ACC112 (cell line): ENCODE measurements at regions not wholly inside any gene's neighbourhood (a gene's known extent, or its start where the extent isn't known, plus 50 kb on each side); places are given as distances from the start of the nearest gene placed in this dataset.
"Not testable (repeated sequence)": the region's sequence is repeated elsewhere in the genome, so short reads cannot be mapped to it uniquely, and the experiment has no call there.

Source experiments
- H2AFZ ChIP-seq: fragments of 200-600 bp; sonication (generic); one replicate; pipeline ENCODE4 v1.6.0; 2017; ENCODE audit warnings: antibody characterized with exemption, low read length; ENCODE audit not compliant: unreplicated experiment
- H3K27ac ChIP-seq: fragments of 200-600 bp; sonication (generic); 2 replicates; pipeline ENCODE4 v1.5.1; 2014; ENCODE audit warnings: low read depth, mild to moderate bottlenecking, antibody characterized with exemption, low read length, moderate library complexity
- H3K27me3 ChIP-seq: fragments of 200-600 bp; sonication (generic); 2 replicates; pipeline ENCODE4 v1.6.1; 2014; ENCODE audit warnings: mild to moderate bottlenecking, antibody characterized with exemption, low read length, moderate library complexity, mixed read lengths; ENCODE audit not compliant: insufficient read depth
- H3K36me3 ChIP-seq: fragments of 200-600 bp; sonication (generic); 2 replicates; pipeline ENCODE4 v1.6.1; 2016; ENCODE audit warnings: mild to moderate bottlenecking, antibody characterized with exemption, low read length, moderate library complexity, mixed read lengths; ENCODE audit not compliant: insufficient read depth
- H3K4me1 ChIP-seq: fragments of 200-600 bp; sonication (generic); one replicate; pipeline ENCODE4 v1.6.1; 2016; ENCODE audit warnings: low read length, mixed read lengths; ENCODE audit not compliant: insufficient read depth, unreplicated experiment, control insufficient read depth
- H3K4me3 ChIP-seq: fragments of 200-600 bp; sonication (generic); 2 replicates; pipeline ENCODE4 v1.5.1; 2014; ENCODE audit warnings: mild to moderate bottlenecking, low read depth, low read length
- H3K79me2 ChIP-seq: fragments of 200-600 bp; sonication (generic); one replicate; pipeline ENCODE4 v1.6.0; 2016; ENCODE audit warnings: low read length; ENCODE audit not compliant: control insufficient read depth, unreplicated experiment, insufficient read depth

- not testable (repeated sequence) for H3K27me3 ChIP-seq, H3K36me3 ChIP-seq, H3K27ac ChIP-seq, H3K4me3 ChIP-seq, H3K79me2 ChIP-seq, H2AFZ ChIP-seq, H3K4me1 ChIP-seq
These were observed 488.7 kb upstream of the ZP4 start for GRCh38 chr1:238379446-238379845.

DNA sequence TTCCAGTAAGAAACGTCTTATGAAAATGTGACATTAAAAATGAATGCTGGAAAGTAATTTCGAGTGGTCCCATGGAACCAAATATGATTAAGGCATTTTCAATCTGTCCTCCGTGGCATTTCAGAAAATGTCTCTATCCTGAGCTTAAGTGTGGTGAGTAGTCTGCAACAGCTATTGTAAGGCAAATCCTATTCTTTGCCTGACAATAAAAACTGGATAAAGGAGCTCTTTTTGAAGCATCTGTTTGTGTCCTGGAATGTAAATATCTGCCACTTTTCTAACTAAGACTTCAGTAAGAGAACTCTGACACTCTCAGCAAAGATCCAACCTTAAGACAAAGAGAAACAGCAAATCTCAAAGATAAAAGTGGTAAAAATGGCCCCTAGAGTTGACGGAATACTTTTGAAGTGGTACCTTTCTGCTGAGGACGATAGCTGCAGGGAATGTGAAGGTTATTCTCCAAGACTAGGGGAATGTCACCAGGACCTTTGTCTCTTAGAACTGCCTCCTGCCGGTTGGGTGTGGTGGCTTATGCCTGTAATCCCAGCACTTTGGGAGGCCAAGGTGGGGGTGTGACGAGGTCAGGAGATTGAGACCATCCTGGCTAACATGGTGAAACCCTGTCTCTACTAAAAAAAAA is 486.7 kb upstream of the ZP4 start:
- Histone ChIP-seq H3K27me3 (no peaks in the 10 kb centered on the region), H3K36me3 (no peaks in the 10 kb centered on the region), H2AFZ (no peak overlapping the region), H3K79me2 (no peaks in the 10 kb centered on the region), H3K4me3 (no peak overlapping the region), H3K27ac (no peak overlapping the region), H3K4me1 (no peaks in the 10 kb centered on the region)

- no peak overlapping the region for H3K4me3 ChIP-seq
- no peaks in the 10 kb centered on the region for H3K27me3 ChIP-seq
- H3K36me3 ChIP-seq: no peaks in the 10 kb centered on the region
- H3K79me2 ChIP-seq: no peaks in the 10 kb centered on the region
- H2AFZ ChIP-seq: no peak overlapping the region
- H3K27ac ChIP-seq: no peak overlapping the region
- no peaks in the 10 kb centered on the region for H3K4me1 ChIP-seq
These were observed 479.9 kb upstream of the ZP4 start for GRCh38 chr1:238370599-238370998.

GRCh38 chr1:238364214-238364892 is 473.6 kb upstream of the ZP4 start:
- H3K79me2 ChIP-seq: no peaks in the 10 kb centered on the region
- no peaks in the 10 kb centered on the region for H3K36me3 ChIP-seq
- no peak overlapping the region for H3K27ac ChIP-seq
- no peak overlapping the region for H3K4me3 ChIP-seq
- H2AFZ ChIP-seq: no peak overlapping the region
- H3K4me1 ChIP-seq: no peaks in the 10 kb centered on the region
- no peaks in the 10 kb centered on the region for H3K27me3 ChIP-seq

DNA sequence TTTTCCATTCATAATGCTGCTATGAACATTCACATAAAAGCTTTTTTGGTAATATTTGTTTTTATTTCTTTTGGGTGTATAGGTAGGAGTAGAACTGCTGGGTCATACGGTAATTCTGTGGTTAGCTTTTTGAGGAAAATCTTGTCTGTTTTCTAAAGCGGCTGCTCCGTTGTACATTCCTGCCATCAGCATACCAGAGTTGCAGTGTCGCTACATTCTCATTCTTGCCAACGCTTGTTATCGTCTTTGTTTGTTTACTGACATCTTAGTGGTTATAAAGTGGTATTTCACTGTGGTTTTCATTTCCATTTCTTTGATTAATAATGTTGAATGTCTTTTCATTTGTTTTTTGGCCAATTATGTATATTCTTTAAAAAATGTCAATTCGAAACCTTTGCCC is 469.8 kb upstream of the ZP4 start:
- no peak overlapping the region for H3K4me3 ChIP-seq
- H2AFZ ChIP-seq: no peak overlapping the region
- no peaks in the 10 kb centered on the region for H3K27me3 ChIP-seq
- H3K36me3 ChIP-seq: no peaks in the 10 kb centered on the region
- H3K4me1 ChIP-seq: no peaks in the 10 kb centered on the region
- no peaks in the 10 kb centered on the region for H3K79me2 ChIP-seq
- H3K27ac ChIP-seq: no peak overlapping the region

DNA sequence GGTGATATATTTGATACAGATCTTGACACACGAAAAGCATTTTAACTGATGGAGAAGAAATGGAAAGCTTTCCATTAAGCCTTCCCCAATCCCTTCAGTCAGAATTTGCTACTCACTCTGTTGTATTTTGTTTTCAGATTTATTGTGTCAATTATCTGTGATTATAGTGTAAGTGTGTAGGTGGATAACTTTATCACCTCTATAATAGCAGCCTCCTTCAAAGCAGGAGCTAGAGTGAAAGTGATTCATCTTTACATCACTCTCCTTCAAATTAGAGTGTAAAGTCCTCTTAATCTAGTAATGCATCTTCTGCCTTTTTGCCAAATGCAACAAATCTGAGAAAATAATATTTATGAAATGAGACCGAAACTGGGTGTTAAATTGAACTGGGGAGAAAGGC is 459.7 kb upstream of the ZP4 start:
- no peak overlapping the region for H3K27ac ChIP-seq
- no peak overlapping the region for H2AFZ ChIP-seq
- no peaks in the 10 kb centered on the region for H3K4me1 ChIP-seq
- no peaks in the 10 kb centered on the region for H3K27me3 ChIP-seq
- H3K79me2 ChIP-seq: no peaks in the 10 kb centered on the region
- H3K36me3 ChIP-seq: no peaks in the 10 kb centered on the region
- no peak overlapping the region for H3K4me3 ChIP-seq

DNA sequence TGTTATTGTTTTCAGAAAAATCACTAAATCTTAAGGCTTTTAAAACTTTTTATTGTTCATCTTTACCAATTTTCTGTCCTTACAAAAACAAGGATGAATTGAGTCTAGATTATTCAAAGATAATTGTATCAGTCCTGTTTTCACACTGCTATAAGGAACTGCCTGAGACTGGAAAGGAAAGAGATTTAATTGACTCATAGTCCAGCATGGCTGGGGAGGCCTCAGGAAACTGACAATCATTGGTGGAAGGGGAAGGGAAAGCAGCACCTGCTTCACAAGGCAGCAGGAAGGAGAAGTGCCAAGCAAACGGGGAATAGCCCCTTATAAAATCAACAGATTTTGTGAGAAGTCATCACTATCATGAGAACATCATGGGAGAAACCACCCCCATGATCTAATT is 455.6 kb upstream of the ZP4 start:
- Histone ChIP-seq H3K4me1 (no peaks in the 10 kb centered on the region), H3K27me3 (no peaks in the 10 kb centered on the region), H3K27ac (no peak overlapping the region), H2AFZ (no peak overlapping the region), H3K4me3 (no peak overlapping the region), H3K36me3 (no peaks in the 10 kb centered on the region), H3K79me2 (no peaks in the 10 kb centered on the region)

- Histone ChIP-seq H2AFZ (no peak overlapping the region), H3K4me3 (no peak overlapping the region), H3K4me1 (no peaks in the 10 kb centered on the region), H3K36me3 (no peaks in the 10 kb centered on the region), H3K27me3 (no peaks in the 10 kb centered on the region), H3K79me2 (no peaks in the 10 kb centered on the region), H3K27ac (no peak overlapping the region)
These were observed 455.1 kb upstream of the ZP4 start for GRCh38 chr1:238345837-238346236.

GRCh38 chr1:238343852-238344251 is 453.1 kb upstream of the ZP4 start:
- H3K79me2 ChIP-seq: no peaks in the 10 kb centered on the region
- H3K27me3 ChIP-seq: no peaks in the 10 kb centered on the region
- no peaks in the 10 kb centered on the region for H3K4me1 ChIP-seq
- no peak overlapping the region for H2AFZ ChIP-seq
- H3K36me3 ChIP-seq: no peaks in the 10 kb centered on the region
- no peak overlapping the region for H3K27ac ChIP-seq
- no peak overlapping the region for H3K4me3 ChIP-seq

GRCh38 chr1:238341395-238341794 is 450.7 kb upstream of the ZP4 start:
- H3K27me3 ChIP-seq: no peaks in the 10 kb centered on the region
- no peaks in the 10 kb centered on the region for H3K4me1 ChIP-seq
- H3K27ac ChIP-seq: no peak overlapping the region
- H3K4me3 ChIP-seq: no peak overlapping the region
- H2AFZ ChIP-seq: no peak overlapping the region
- H3K79me2 ChIP-seq: no peaks in the 10 kb centered on the region
- H3K36me3 ChIP-seq: no peaks in the 10 kb centered on the region

- no peak overlapping the region for H3K27ac ChIP-seq
- no peaks in the 10 kb centered on the region for H3K27me3 ChIP-seq
- no peaks in the 10 kb centered on the region for H3K79me2 ChIP-seq
- H3K36me3 ChIP-seq: no peaks in the 10 kb centered on the region
- no peaks in the 10 kb centered on the region for H3K4me1 ChIP-seq
- no peak overlapping the region for H3K4me3 ChIP-seq
- peak overlapping the region; percentile 23 for H2AFZ ChIP-seq
These were observed 450.3 kb upstream of the ZP4 start for GRCh38 chr1:238340989-238341388.
